Heart left ventricle (tissue), 16 donors: ENCODE measurements at regions not wholly inside any gene's neighbourhood (a gene's known extent, or its start where the extent isn't known, plus 50 kb on each side); places are given as distances from the start of the nearest gene placed in this dataset.

Experiments used
- ATAC-seq, 4 donors: fragments of 200-7000 bp; cut with Tn5 transposase; one replicate each; pipeline ENCODE4 v1.9.1; 2020 to 2022; ENCODE audit warnings: moderate library complexity in 4 of 4, mild to moderate bottlenecking in 3 of 4, moderate number of reproducible peaks in 1 of 4
- DNase-seq, 5 donors: peaks; one replicate each; pipeline ENCODE4 v3.0.0-alpha.2; 2020
- H3K27ac ChIP-seq, 12 donors: fragments of 200-600 bp; sonication (generic) in 4 of 12; one replicate each; pipeline versions ENCODE4 v1.5.0 to v1.8.0; 2016 to 2022; ENCODE audit warnings: mild to moderate bottlenecking in 2 of 12
- H3K27me3 ChIP-seq, 9 donors: fragments of 200-600 bp; sonication (generic) in 2 of 9; one replicate each; pipeline versions ENCODE4 v1.5.1 to v1.8.0; 2016 to 2022; ENCODE audit warnings: mild to moderate bottlenecking in 3 of 9
- H3K36me3 ChIP-seq, 9 donors: fragments of 200-600 bp; sonication (generic) in 2 of 9; one replicate each; pipeline versions ENCODE4 v1.5.0 to v1.8.0; 2018 to 2022; ENCODE audit warnings: mild to moderate bottlenecking in 2 of 9
- H3K4me1 ChIP-seq, 12 donors: fragments of 200-600 bp; sonication (generic) in 4 of 12; one replicate each; pipeline versions ENCODE4 v1.5.0 to v1.8.0; 2016 to 2022; ENCODE audit warnings: mild to moderate bottlenecking in 3 of 12
- H3K4me3 ChIP-seq, 12 donors: fragments of 200-600 bp; sonication (generic) in 4 of 12; one replicate each; pipeline versions ENCODE4 v1.5.0 to v1.8.0; 2017 to 2022; ENCODE audit warnings: mild to moderate bottlenecking in 9 of 12, moderate library complexity in 4 of 12
- H3K9me3 ChIP-seq, 12 donors: fragments of 200-600 bp; sonication (generic) in 4 of 12; one replicate each; pipeline versions ENCODE4 v1.5.0 to v1.8.0; 2016 to 2022; ENCODE audit warnings: mild to moderate bottlenecking in 1 of 12
- POLR2A ChIP-seq, 2 donors: fragments of 450-650 bp; IDR thresholded peaks; one replicate each; pipeline ENCODE4 v1.6.1; 2017; ENCODE audit warnings: antibody characterized with exemption in 2 of 2, mild to moderate bottlenecking in 2 of 2, moderate library complexity in 2 of 2
- WGBS, 4 donors: extraction: QIAGEN DNeasy Blood & Tissue Kit in 2 of 4; methylation state at CpG; one replicate each; pipeline versions ENCODE4 v1.1.5 to v1.1.7; 2013 to 2018; 5-methylcytosine and 5-hydroxymethylcytosine counted together
- intact Hi-C, 10 donors: fragments of 100-400 bp; cut with DNase I; formaldehyde crosslinking; loops; one replicate each; pipeline versions ENCODE4 v1.11.1 to v1.14.2; 2022
- TF ChIP-seq, protein P1 (sequence below), 12 donors: fragments of 200-600 bp; sonication (generic) in 4 of 12; IDR thresholded peaks; one replicate each; pipeline versions ENCODE4 v1.5.0 to v1.8.0; 2018 to 2022; ENCODE audit warnings: antibody characterized with exemption in 12 of 12, mild to moderate bottlenecking in 5 of 12
- donor health status: ischemic (EF 13 %, LVEDD 7.1; RV severe dilation, severe dysfunction).
- donor health status: healthy with polysubstance abuse.
- donor health status: DM: no; HTN: yes; CAD: no.
- donor health status: DM: no; HTN: no; CAD: no.
- donor health status: ischemic (EF 25% LVEDD 6.9; RV normal size, moderate dysfunction).
- donor health status: ischemic (EF 25% LVEDD 5.7; RV mildly dilated, moderate dysfunction).
- donor health status: healthy.
- donor health status: DM: yes; HTN: yes; CAD: no.
- donor health status: ischemic (EF 35%, LVEDD 5.7; RV mildly dilated, moderate dysfunction).
- donor health status: nonischemic (EF 11% LVEDD 7.7; RV severe dilation, severe dysfunction).
- donor health status: DM: yes; HTN: yes; CAD: no.
- donor health status: PGD.
- donor health status: ischemic (EF 29% LVEDD 5.4; RV normal size, mild dysfunction).
- donor health status: nonischemic (EF 23%, LVEDD 6.1; RV moderate dilation, normal function).

DNA sequence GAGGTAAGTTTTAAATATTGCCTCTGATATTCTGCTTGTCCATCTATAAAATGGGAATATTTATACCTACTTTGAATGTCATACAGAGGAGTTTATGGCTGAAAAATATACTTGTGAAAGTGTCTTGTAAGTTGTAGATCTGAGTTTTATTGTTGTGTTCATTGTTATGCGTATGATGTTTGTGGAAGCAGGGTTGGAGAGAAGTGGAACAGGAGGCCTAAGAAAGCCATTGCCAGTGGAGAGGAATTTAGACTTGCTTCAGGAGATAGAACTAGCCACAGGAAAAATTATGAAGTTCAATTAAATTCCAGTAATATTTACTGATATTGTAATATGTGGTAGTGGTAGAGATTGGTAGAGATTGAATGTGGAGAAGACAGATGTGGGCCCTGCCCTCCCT, 491.9 kb upstream of the FANCL start:
- no peak for ATAC-seq
- 94 to 99% (median 98%) methylated on average over 1 of the region's 1 CpG for WGBS, 4 donors
- DNase-seq = no peak
- no peak for TF ChIP-seq POLR2A (IDR thresholded peaks at IDR 0.05)
- TF ChIP-seq, protein P1, sequence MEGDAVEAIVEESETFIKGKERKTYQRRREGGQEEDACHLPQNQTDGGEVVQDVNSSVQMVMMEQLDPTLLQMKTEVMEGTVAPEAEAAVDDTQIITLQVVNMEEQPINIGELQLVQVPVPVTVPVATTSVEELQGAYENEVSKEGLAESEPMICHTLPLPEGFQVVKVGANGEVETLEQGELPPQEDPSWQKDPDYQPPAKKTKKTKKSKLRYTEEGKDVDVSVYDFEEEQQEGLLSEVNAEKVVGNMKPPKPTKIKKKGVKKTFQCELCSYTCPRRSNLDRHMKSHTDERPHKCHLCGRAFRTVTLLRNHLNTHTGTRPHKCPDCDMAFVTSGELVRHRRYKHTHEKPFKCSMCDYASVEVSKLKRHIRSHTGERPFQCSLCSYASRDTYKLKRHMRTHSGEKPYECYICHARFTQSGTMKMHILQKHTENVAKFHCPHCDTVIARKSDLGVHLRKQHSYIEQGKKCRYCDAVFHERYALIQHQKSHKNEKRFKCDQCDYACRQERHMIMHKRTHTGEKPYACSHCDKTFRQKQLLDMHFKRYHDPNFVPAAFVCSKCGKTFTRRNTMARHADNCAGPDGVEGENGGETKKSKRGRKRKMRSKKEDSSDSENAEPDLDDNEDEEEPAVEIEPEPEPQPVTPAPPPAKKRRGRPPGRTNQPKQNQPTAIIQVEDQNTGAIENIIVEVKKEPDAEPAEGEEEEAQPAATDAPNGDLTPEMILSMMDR (IDR thresholded peaks at IDR 0.05) = no peak
- no peaks in the 10 kb centered on the region for H3K27me3 ChIP-seq
- H3K9me3 ChIP-seq = no peaks in the 10 kb centered on the region
- H3K4me1 ChIP-seq = no peaks in the 10 kb centered on the region
- H3K27ac ChIP-seq = no peak overlapping the region
- H3K4me3 ChIP-seq = no peak overlapping the region
- intact Hi-C loops = no loop called here
- no peaks in the 10 kb centered on the region for H3K36me3 ChIP-seq

DNA sequence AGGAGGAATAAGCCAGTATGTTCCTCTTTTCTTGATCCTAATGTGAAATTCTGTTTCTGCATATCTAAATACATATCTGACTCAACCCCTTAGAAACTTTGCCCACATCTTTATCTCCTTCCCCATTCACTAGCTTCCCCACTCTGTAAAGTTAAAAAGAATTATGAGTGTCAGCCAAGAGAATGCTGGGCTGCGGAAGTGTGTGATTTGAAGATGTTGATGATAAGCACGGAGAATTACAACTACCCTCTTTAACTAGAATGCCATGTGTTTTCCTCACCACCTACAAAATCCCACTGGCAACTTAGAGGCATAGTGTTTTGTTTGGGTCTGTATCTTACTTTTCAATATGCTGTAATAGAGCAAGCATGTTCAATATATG, 490.4 kb upstream of the FANCL start:
- H3K4me3 ChIP-seq = no peak overlapping the region
- no peaks in the 10 kb centered on the region for H3K4me1 ChIP-seq
- H3K27me3 ChIP-seq = no peaks in the 10 kb centered on the region
- no peak overlapping the region for H3K27ac ChIP-seq
- H3K9me3 ChIP-seq = no peaks in the 10 kb centered on the region
- 31 to 37% (median 34%) methylated on average over 2 of the region's 2 CpGs for WGBS, 4 donors
- DNase-seq = no peak
- TF ChIP-seq, protein P1 (IDR thresholded peaks at IDR 0.05) = no peak
- no peak for TF ChIP-seq POLR2A (IDR thresholded peaks at IDR 0.05)
- H3K36me3 ChIP-seq = no peaks in the 10 kb centered on the region
- intact Hi-C loops = no loop called here
- ATAC-seq = no peak

DNA sequence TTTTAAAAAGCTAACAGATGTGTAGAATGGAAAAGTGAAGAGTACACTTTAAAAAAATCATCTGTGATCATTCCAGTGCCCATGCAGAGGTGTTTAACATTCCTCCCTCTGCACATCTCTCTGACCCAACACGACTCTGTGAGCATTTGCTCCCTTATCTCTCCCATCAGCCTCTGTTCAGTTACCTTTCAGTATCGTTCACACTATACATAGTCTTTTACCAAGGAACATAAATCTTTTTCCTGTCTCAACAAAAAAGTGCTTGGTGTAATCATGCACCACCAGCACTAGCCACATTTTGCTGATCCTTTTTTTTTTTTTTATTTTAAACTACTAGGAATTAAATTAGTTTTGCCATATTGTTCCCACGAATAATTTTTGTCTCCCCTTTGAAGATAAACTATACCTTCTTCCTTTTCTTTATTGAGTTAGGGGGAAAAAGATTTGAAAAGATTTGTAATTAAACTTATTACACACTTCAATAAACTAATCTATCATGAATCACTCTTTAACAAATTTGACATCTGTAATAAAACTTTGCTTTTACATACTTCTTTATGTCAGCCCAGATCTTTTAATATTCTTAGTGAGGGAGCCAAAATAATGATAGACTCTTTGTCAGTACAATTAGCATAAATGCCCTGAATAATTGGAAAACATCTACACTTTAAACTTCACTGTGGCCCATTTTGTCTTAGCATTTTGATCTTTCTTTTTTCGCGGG, 489.8 kb upstream of the FANCL start:
- TF ChIP-seq, protein P1 (IDR thresholded peaks at IDR 0.05) = no peak
- TF ChIP-seq POLR2A (IDR thresholded peaks at IDR 0.05) = no peak
- ATAC-seq (no peak), DNase-seq (no peak)
- Histone ChIP-seq H3K27me3 (no peaks in the 10 kb centered on the region), H3K36me3 (no peaks in the 10 kb centered on the region), H3K27ac (no peak overlapping the region), H3K4me1 (no peaks in the 10 kb centered on the region), H3K9me3 (no peaks in the 10 kb centered on the region), H3K4me3 (no peak overlapping the region)
- intact Hi-C loops = no loop called here
- 49 to 58% (median 54%) methylated on average over 5 of the region's 5 CpGs for WGBS, 4 donors

DNA sequence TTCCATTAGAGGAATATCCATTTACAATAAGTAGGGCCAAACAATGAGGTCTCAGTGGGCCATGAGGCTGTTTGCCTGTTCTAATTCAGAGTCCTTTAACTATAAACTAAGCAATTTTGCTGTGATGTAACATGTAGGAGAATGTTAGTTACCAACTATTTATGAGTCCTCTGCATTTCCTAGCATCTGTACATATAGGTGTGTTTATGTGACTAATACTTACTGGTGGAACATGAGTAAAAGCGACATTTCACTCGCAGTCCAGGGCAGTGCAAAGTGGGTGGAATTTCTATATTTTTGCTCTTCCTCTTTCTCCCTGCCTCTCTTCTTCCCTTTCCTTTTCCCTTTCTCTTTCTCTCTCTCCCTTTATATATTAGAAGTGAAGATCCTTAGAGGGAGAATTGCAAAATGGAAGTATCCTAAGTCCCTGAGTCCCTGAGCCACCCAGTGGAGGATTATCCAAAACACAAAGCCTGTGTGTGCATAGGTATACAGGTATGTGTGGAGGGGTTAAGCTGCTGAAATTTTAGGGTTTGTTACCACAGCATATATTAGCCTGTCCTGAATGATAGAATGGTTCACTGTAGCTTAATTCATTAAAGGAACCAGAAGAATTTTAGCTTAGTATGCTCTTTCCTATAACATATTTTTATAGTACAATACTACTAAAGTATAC, 487.0 kb upstream of the FANCL start:
- WGBS, 4 donors = 91 to 95% (median 93%) methylated on average over 2 of the region's 2 CpGs
- no peak for ATAC-seq
- Histone ChIP-seq H3K4me1 (no peaks in the 10 kb centered on the region), H3K9me3 (no peaks in the 10 kb centered on the region), H3K27ac (no peak overlapping the region), H3K36me3 (no peaks in the 10 kb centered on the region), H3K4me3 (no peak overlapping the region), H3K27me3 (no peaks in the 10 kb centered on the region)
- intact Hi-C loops = no loop called here
- no peak for DNase-seq
- TF ChIP-seq, protein P1 (IDR thresholded peaks at IDR 0.05) = no peak
- TF ChIP-seq POLR2A (IDR thresholded peaks at IDR 0.05) = no peak
